Stimulated activated naive CD8-positive, alpha-beta T cell treated with anti-CD3 and anti-CD28 coated beads, Interleukin-15, Interleukin-2, amounts not matched to agents 100 ng/mL and 50 ng/mL, for 24 hours (primary cell): ENCODE measurements at regions not wholly inside any gene's neighbourhood (a gene's known extent, or its start where the extent isn't known, plus 50 kb on each side); places are given as distances from the start of the nearest gene placed in this dataset.
"Not testable (repeated sequence)": the region's sequence is repeated elsewhere in the genome, so short reads cannot be mapped to it uniquely, and the experiment has no call there.

Experiments
- H3K27ac Mint-ChIP-seq: one replicate; pipeline ENCODE4 v1.8.0; 2021; ENCODE audit warnings: mild to moderate bottlenecking, mixed read lengths
- H3K27me3 Mint-ChIP-seq: one replicate; pipeline ENCODE4 v1.8.0; 2021; ENCODE audit warnings: mixed read lengths
- H3K36me3 Mint-ChIP-seq: one replicate; pipeline ENCODE4 v1.8.0; 2021; ENCODE audit warnings: low read depth, mixed read lengths
- H3K4me1 Mint-ChIP-seq: one replicate; pipeline ENCODE4 v1.8.0; 2021; ENCODE audit warnings: low read depth, mixed read lengths
- H3K4me3 Mint-ChIP-seq: one replicate; pipeline ENCODE4 v1.8.0; 2021; ENCODE audit warnings: mild to moderate bottlenecking, mixed read lengths
- H3K9me3 Mint-ChIP-seq: one replicate; pipeline ENCODE4 v1.8.0; 2021; ENCODE audit warnings: mixed read lengths

DNA sequence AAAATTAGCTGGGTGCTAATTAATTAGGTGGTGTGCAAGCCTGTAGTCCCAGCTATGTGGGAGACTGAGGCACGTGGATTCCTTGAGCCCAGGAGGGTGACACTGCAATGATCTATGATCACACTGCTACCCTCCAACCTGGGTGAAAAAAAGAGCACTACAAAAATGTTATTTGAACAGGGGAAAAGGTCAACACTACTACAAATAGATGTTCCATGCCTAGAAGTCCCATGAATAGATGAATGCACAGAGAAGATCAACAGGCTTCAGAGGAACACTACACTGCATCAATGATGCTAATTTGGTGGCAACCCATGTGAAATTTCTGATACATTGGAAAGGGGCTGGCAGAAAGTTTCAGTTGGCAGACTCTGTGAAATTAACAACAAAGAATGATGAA is 105.4 kb upstream of the FHIT start:
- Mint-ChIP-seq H3K27me3 (peaks cover 7% of the 10 kb centered on the region), H3K9me3 (no peaks in the 10 kb centered on the region), H3K4me3 (no peak overlapping the region), H3K4me1 (no peaks in the 10 kb centered on the region), H3K36me3 (no peaks in the 10 kb centered on the region), H3K27ac (no peak overlapping the region)

GRCh38 chr3:61357902-61358301 is 106.7 kb upstream of the FHIT start:
- H3K4me1 Mint-ChIP-seq, result no peaks in the 10 kb centered on the region
- H3K9me3 Mint-ChIP-seq, result no peaks in the 10 kb centered on the region
- H3K4me3 Mint-ChIP-seq, result no peak overlapping the region
- peaks cover 7% of the 10 kb centered on the region for H3K27me3 Mint-ChIP-seq
- no peaks in the 10 kb centered on the region for H3K36me3 Mint-ChIP-seq
- H3K27ac Mint-ChIP-seq, result no peak overlapping the region

- Mint-ChIP-seq H3K27ac (no peak overlapping the region), H3K4me1 (no peaks in the 10 kb centered on the region), H3K9me3 (no peaks in the 10 kb centered on the region), H3K4me3 (no peak overlapping the region), H3K36me3 (no peaks in the 10 kb centered on the region), H3K27me3 (peaks cover 11% of the 10 kb centered on the region)
Measured at GRCh38 chr3:61358364-61358763, 107.1 kb upstream of the FHIT start.

- H3K27ac Mint-ChIP-seq, result no peak overlapping the region
- peaks cover 11% of the 10 kb centered on the region for H3K27me3 Mint-ChIP-seq
- peaks cover 5% of the 10 kb centered on the region for H3K9me3 Mint-ChIP-seq
- H3K36me3 Mint-ChIP-seq, result no peaks in the 10 kb centered on the region
- no peak overlapping the region for H3K4me3 Mint-ChIP-seq
- H3K4me1 Mint-ChIP-seq, result no peaks in the 10 kb centered on the region
Measured at GRCh38 chr3:61360297-61360965, 109.2 kb upstream of the FHIT start.

DNA sequence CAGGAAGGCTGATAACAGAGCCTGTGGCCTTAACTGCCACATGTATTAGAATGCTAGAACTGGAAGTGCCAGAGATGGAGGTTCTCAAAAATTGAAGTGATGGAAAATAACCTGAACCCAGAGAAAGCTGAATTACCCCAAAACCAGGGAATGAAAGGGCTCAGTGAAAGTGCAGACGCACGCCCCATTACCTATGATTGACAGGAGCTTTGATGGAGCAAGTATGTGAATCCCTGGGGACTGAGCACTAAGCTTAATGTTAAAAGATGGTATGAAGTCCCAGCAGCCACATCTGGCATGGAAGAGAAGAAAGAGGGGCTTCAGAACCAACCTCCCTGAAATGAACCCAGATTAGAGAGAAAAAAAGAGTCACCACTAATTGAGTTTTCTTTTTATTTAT is 118.4 kb upstream of the FHIT start:
- Mint-ChIP-seq H3K4me1 (no peaks in the 10 kb centered on the region), H3K27me3 (no peaks in the 10 kb centered on the region), H3K9me3 (no peaks in the 10 kb centered on the region), H3K36me3 (no peaks in the 10 kb centered on the region), H3K27ac (no peak overlapping the region), H3K4me3 (no peak overlapping the region)

GRCh38 chr3:61371123-61371522 is 119.9 kb upstream of the FHIT start:
- H3K27me3 Mint-ChIP-seq, result no peaks in the 10 kb centered on the region
- no peaks in the 10 kb centered on the region for H3K9me3 Mint-ChIP-seq
- H3K4me3 Mint-ChIP-seq, result no peak overlapping the region
- H3K36me3 Mint-ChIP-seq, result no peaks in the 10 kb centered on the region
- H3K27ac Mint-ChIP-seq, result no peak overlapping the region
- H3K4me1 Mint-ChIP-seq, result no peaks in the 10 kb centered on the region

DNA sequence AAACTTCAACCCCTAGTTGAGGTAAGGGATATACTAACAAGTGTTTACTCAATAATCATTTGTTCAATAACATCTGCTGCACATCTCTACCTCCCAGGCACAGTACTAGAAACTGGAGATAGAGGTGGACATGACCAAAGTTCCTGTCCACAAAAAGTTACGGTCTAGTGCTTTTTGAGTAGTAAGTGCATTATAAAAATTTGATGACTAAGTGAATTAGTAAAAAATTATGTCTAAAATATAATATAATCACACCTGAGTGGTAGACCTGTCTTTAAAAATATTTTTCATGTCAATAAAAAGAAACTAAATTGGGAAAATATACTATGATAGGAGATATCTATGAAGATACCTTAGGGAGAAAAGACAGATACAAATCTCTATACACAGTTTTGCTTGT is 121.5 kb upstream of the FHIT start:
- Mint-ChIP-seq H3K4me1 (no peaks in the 10 kb centered on the region), H3K36me3 (no peaks in the 10 kb centered on the region), H3K27ac (no peak overlapping the region), H3K9me3 (no peaks in the 10 kb centered on the region), H3K4me3 (no peak overlapping the region), H3K27me3 (no peaks in the 10 kb centered on the region)

- Mint-ChIP-seq H3K4me1 (no peaks in the 10 kb centered on the region), H3K4me3 (no peak overlapping the region), H3K27me3 (peaks cover 12% of the 10 kb centered on the region), H3K36me3 (no peaks in the 10 kb centered on the region), H3K27ac (no peak overlapping the region), H3K9me3 (no peaks in the 10 kb centered on the region)
Measured at GRCh38 chr3:61378311-61378710, 127.1 kb upstream of the FHIT start.

GRCh38 chr3:61381745-61382392 is 130.6 kb upstream of the FHIT start:
- H3K27me3 Mint-ChIP-seq, result peaks cover 25% of the 10 kb centered on the region
- H3K36me3 Mint-ChIP-seq, result no peaks in the 10 kb centered on the region
- no peaks in the 10 kb centered on the region for H3K9me3 Mint-ChIP-seq
- no peak overlapping the region for H3K27ac Mint-ChIP-seq
- H3K4me1 Mint-ChIP-seq, result no peaks in the 10 kb centered on the region
- no peak overlapping the region for H3K4me3 Mint-ChIP-seq

GRCh38 chr3:61387817-61388216 is 136.6 kb upstream of the FHIT start:
- H3K36me3 Mint-ChIP-seq, result no peaks in the 10 kb centered on the region
- no peaks in the 10 kb centered on the region for H3K4me1 Mint-ChIP-seq
- H3K9me3 Mint-ChIP-seq, result peaks cover 7% of the 10 kb centered on the region
- no peak overlapping the region for H3K4me3 Mint-ChIP-seq
- H3K27me3 Mint-ChIP-seq, result peaks cover 32% of the 10 kb centered on the region
- H3K27ac Mint-ChIP-seq, result no peak overlapping the region

DNA sequence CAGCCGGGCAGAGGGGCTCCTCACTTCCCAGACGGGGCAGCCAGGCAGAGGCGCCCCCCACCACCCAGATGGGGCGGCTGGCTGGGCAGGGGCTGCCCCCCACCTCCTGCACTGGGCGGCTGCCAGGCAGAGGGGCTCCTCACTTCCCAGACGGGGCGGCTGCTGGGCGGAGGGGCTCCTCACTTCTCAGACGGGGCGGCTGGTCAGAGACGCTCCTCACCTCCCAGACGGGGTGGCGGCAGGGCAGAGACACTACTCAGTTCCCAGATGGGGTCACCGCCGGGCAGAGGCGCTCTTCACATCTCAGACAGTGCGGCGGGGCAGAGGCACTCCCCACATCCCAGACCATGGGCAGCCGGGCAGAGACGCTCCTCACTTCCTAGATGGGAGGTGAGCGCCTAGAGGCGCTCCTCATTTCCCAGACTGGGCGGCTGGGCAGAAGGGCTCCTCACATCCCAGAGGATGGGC is 142.3 kb upstream of the FHIT start:
- not testable (repeated sequence) for H3K4me1 Mint-ChIP-seq, H3K9me3 Mint-ChIP-seq, H3K27me3 Mint-ChIP-seq, H3K27ac Mint-ChIP-seq, H3K36me3 Mint-ChIP-seq, H3K4me3 Mint-ChIP-seq

DNA sequence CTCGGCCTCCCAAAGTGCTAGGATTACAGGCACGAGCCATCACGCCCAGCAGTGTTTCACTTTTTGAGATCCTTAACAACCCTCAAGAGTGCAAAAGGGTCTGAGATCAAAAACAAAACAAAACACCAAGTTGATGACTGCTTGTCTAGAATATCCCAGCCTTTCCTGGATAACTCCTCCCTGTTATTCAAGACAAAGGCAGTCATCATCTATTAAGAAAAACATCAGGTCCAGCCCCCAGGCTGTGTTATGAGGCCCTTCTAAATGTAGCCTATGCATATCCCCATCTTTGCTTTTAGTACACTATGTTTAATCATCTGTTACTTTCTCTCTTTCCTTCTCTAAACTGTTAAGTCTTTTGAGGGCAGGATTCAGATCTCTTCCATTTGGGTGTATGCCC is 150.1 kb upstream of the FHIT start:
- no peak overlapping the region for H3K27ac Mint-ChIP-seq

GRCh38 chr3:61407397-61407796 is 154.0 kb upstream of the PTPRG start:
- Mint-ChIP-seq H3K27me3 (peaks cover 3% of the 10 kb centered on the region), H3K27ac (no peak overlapping the region), H3K9me3 (no peaks in the 10 kb centered on the region), H3K36me3 (no peaks in the 10 kb centered on the region), H3K4me3 (no peak overlapping the region), H3K4me1 (no peaks in the 10 kb centered on the region)

More for the DNA sequence above, 150.1 kb upstream of the FHIT start:
- Mint-ChIP-seq H3K4me3 (no peak overlapping the region), H3K36me3 (no peaks in the 10 kb centered on the region), H3K27me3 (no peaks in the 10 kb centered on the region), H3K9me3 (no peaks in the 10 kb centered on the region), H3K4me1 (no peaks in the 10 kb centered on the region)

DNA sequence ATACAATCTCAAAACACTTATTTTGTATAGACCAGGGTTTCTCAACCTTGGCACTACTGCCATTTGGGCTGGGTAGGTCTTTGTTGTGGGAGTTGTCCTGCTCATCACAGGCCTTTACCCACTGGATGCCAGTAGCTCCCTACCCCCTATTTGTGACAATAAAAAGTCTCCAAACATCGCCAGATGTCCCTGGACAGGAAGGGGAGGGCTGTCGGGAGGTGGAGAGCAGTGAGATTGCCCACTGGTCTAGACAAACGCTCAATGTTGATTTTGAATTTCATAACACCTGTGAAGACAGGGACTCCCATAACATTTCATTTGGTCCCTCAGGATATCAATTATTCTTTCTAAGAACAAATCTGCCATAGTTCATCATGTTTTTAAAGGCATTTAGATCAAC is 151.7 kb upstream of the PTPRG start:
- H3K27ac Mint-ChIP-seq, result no peak overlapping the region
- peaks cover 3% of the 10 kb centered on the region for H3K27me3 Mint-ChIP-seq
- no peaks in the 10 kb centered on the region for H3K4me1 Mint-ChIP-seq
- H3K9me3 Mint-ChIP-seq, result no peaks in the 10 kb centered on the region
- H3K36me3 Mint-ChIP-seq, result no peaks in the 10 kb centered on the region
- no peak overlapping the region for H3K4me3 Mint-ChIP-seq

GRCh38 chr3:61410358-61410757 is 151.0 kb upstream of the PTPRG start:
- not testable (repeated sequence) for H3K36me3 Mint-ChIP-seq, H3K27ac Mint-ChIP-seq, H3K4me3 Mint-ChIP-seq, H3K4me1 Mint-ChIP-seq, H3K9me3 Mint-ChIP-seq, H3K27me3 Mint-ChIP-seq
